Panc1 (cell line): ENCODE measurements at regions not wholly inside any gene's neighbourhood (a gene's known extent, or its start where the extent isn't known, plus 50 kb on each side); places are given as distances from the start of the nearest gene placed in this dataset.

Experiments
- ATAC-seq: fragments of 200-7000 bp; cut with Tn5 transposase; 2 replicates; pipeline ENCODE4 v1.9.1; 2020; ENCODE audit warnings: mild to moderate bottlenecking, moderate library complexity
- BruUV-seq: library from RNA; stranded (reverse); fragments of 400-500 nt; replicated peaks from 2 replicates; lab custom pipeline; 2021; lab: Mats Ljungman, UMichigan
- CTCF ChIA-PET: fragments of 300-600 bp; sonication (Branson Sonifier 250); formaldehyde crosslinking; loops from one replicate; lab custom pipeline; 2022; ENCODE audit warnings: antibody characterized with exemption; lab: Charles Lee
- POLR2A ChIA-PET: fragments of 300-600 bp; sonication (Branson Sonifier 250); formaldehyde crosslinking; loops from one replicate; lab custom pipeline; 2022; ENCODE audit warnings: antibody characterized with exemption; lab: Charles Lee
- DNase-seq: peaks from one replicate; pipeline ENCODE4 v3.0.0-alpha.2; 2010; ENCODE audit warnings: low read depth, low spot score
- H3K27ac ChIP-seq: 2 replicates; pipeline ENCODE4 v1.5.1; 2011; ENCODE audit warnings: mild to moderate bottlenecking, low read length, inconsistent platforms
- H3K27me3 ChIP-seq: fragments of 200-500 bp; sonication (Bioruptor generic); 2 replicates; pipeline ENCODE4 v1.6.0; 2014; ENCODE audit warnings: low read length, inconsistent platforms; ENCODE audit not compliant: control insufficient read depth, insufficient read depth
- H3K36me3 ChIP-seq: fragments of 200-500 bp; sonication (Bioruptor generic); 2 replicates; pipeline ENCODE4 v1.5.1; 2014; ENCODE audit warnings: inconsistent platforms, mild to moderate bottlenecking, low read length, moderate library complexity; ENCODE audit not compliant: control insufficient read depth, insufficient read depth
- H3K4me1 ChIP-seq: 2 replicates; pipeline ENCODE4 v1.5.1; 2011; ENCODE audit warnings: inconsistent platforms, mild to moderate bottlenecking, low read length, moderate library complexity; ENCODE audit not compliant: control insufficient read depth, insufficient read depth
- H3K4me3 ChIP-seq, 2 experiments: 2 replicates each; pipeline ENCODE4 v1.5.1; 2011 to 2012; ENCODE audit warnings: low read depth in 2 of 2, low read length in 2 of 2, mild to moderate bottlenecking in 2 of 2, inconsistent platforms in 1 of 2, moderate library complexity in 1 of 2
- H3K9me3 ChIP-seq: fragments of 200-500 bp; sonication (Bioruptor generic); 2 replicates; pipeline ENCODE4 v1.5.1; 2014; ENCODE audit warnings: low read depth, mild to moderate bottlenecking, inconsistent platforms, low read length, moderate library complexity; ENCODE audit not compliant: control insufficient read depth, insufficient read depth
- CTCF ChIP-seq: fragments of 450-650 bp; IDR thresholded peaks from 2 replicates; pipeline ENCODE4 v1.5.1; 2017; ENCODE audit warnings: mild to moderate bottlenecking
- POLR2AphosphoS5 ChIP-seq: IDR thresholded peaks from 2 replicates; pipeline ENCODE4 v1.6.1; 2012; ENCODE audit warnings: mild to moderate bottlenecking, low read depth, low read length, moderate library complexity
- REST ChIP-seq, 2 experiments: IDR thresholded peaks; 2 replicates each; pipeline ENCODE4 v1.6.1; 2011 to 2012; ENCODE audit warnings: low read depth in 2 of 2, control low read depth in 1 of 2, low read length in 1 of 2, mild to moderate bottlenecking in 1 of 2, moderate library complexity in 1 of 2; ENCODE audit not compliant: insufficient read depth in 1 of 2
- SIN3A ChIP-seq: IDR thresholded peaks from 2 replicates; pipeline ENCODE4 v1.6.1; 2012; ENCODE audit warnings: low read depth, mild to moderate bottlenecking, low read length, moderate library complexity, borderline replicate concordance; ENCODE audit not compliant: insufficient read depth
- TCF7L2 ChIP-seq: IDR thresholded peaks from 2 replicates; pipeline ENCODE4 v1.6.1; 2011; ENCODE audit warnings: mild to moderate bottlenecking, low read depth, low read length, inconsistent platforms
- in situ Hi-C: cut with HindIII; loops from 2 replicates; pipeline ENCODE4 v1.10.0; 2016; ENCODE audit warnings: low sequenced_read_pairs, low pct_unique_long_range_greater_than_20kb
- intact Hi-C: fragments of 100-400 bp; cut with micrococcal nuclease; formaldehyde crosslinking; loops from one replicate; pipeline ENCODE4 v1.10.0; 2022; ENCODE audit not compliant: unreplicated experiment

DNA sequence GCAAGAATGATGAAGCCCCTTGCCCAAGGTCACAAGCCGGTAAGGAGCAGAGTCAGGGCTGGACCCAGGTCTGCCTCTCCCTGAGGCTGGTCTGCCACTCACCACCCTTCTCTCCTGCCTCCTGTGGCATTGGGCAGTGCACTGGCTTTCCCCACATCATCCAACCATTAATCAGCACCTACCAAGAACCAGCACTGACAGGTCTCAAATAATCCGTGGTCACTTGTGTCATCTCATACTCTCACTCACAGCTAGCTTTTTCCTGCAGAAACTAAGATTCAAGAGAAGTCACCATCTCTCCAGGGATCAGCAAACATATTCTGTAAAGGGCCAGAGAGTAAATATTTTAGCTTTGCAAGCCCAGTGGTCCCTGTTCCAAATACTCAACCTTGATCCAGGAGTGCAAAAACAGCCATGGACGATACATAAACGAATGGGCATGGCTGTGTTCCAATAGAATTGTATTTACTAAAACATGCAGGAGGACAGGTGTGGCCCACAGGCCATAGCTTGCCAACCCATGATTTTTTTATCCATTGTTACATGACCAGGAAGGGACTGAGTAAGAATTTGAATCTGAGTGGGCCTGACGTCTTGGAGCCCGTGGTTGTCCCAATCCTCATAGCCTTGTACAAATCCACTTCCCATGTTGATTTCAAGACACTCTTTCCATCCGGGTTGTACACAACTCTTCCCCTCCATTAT lies 374.2 kb downstream of the BCL11B start:
- no peaks in the 10 kb centered on the region for H3K9me3 ChIP-seq
- in situ Hi-C loops, result no loop called here
- intact Hi-C loops, result no loop called here
- ChIA-PET POLR2A (no interaction called here), CTCF (no interaction called here)
- no TSS peak for BruUV-seq
- DNase-seq (no peak), ATAC-seq (no peak)
- no peaks in the 10 kb centered on the region for H3K36me3 ChIP-seq
- no peak overlapping the region for H3K4me3 ChIP-seq
- no peak for TF ChIP-seq REST (IDR thresholded peaks at IDR 0.05; ENCODE audit: insufficient read depth in 1 of 2, low read depth in 2 of 2, low read length in 1 of 2)
- TF ChIP-seq SIN3A, result no peak
- no peak for TF ChIP-seq POLR2AphosphoS5
- no peak for TF ChIP-seq CTCF
- no peak for TF ChIP-seq TCF7L2
- no peaks in the 10 kb centered on the region for H3K4me1 ChIP-seq
- no peak overlapping the region for H3K27ac ChIP-seq
- no peaks in the 10 kb centered on the region for H3K27me3 ChIP-seq

- H3K4me1 ChIP-seq, result no peaks in the 10 kb centered on the region
- H3K36me3 ChIP-seq, result no peaks in the 10 kb centered on the region
- H3K27me3 ChIP-seq, result no peaks in the 10 kb centered on the region
- intact Hi-C loops (no loop called here), in situ Hi-C loops (no loop called here)
- ChIA-PET CTCF (no interaction called here), POLR2A (no interaction called here)
- no peaks in the 10 kb centered on the region for H3K9me3 ChIP-seq
- no peak overlapping the region for H3K4me3 ChIP-seq
- ATAC-seq, result no peak
- H3K27ac ChIP-seq, result no peak overlapping the region
- DNase-seq, result no peak
- TF ChIP-seq SIN3A (no peak), TCF7L2 (no peak), REST (IDR thresholded peaks at IDR 0.05; ENCODE audit: insufficient read depth in 1 of 2, low read depth in 2 of 2, low read length in 1 of 2) (no peak), POLR2AphosphoS5 (no peak), CTCF (no peak)
- BruUV-seq, result no TSS peak
Observed at GRCh38 chr14:98899441-98899840, 372.6 kb downstream of the BCL11B start.
